ENCODE measurements at regions not wholly inside any gene's neighbourhood (a gene's known extent, or its start where the extent isn't known, plus 50 kb on each side); places are given as distances from the start of the nearest gene placed in this dataset.

GRCh38 chr14:37974421-37974820 lies 233.3 kb upstream of the SSTR1 start:
- Histone ChIP-seq H3K4me3 (ENCODE audit: low read depth in 1 of 2, low read length in 2 of 2) (no peak overlapping the region), H3K4me1 (ENCODE audit: control insufficient read depth in 1 of 2, insufficient read depth in 2 of 2, low read length in 2 of 2) (peaks cover 0 to 5% of the 10 kb centered on the region in 2 donors), H3K27me3 (ENCODE audit: low read depth, low read length) (no peaks in the 10 kb centered on the region), H3K9me3 (ENCODE audit: control insufficient read depth in 1 of 2, low read length in 2 of 2) (no peaks in the 10 kb centered on the region), H3K27ac (ENCODE audit: low read length) (no peak overlapping the region), H3K36me3 (ENCODE audit: control insufficient read depth in 1 of 2, insufficient read depth in 2 of 2, low read length in 2 of 2) (no peaks in the 10 kb centered on the region)

DNA sequence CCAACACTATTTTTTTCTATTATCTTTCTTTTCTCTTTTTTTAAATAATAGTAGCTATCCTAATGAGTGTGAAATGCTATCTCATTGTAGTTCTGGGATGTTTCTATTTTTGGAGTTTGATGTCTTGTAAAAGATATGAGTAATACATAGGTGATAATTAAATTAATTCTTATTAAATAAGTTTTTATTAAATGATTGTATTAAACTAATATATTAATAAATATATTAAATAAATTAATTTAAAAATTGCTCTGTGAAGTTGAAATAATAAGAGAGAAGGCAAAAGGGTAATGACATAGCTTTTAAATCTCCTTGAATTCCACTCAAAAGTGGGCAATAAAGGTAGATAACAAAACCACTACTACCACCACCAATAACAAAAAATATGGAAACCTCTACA lies 230.2 kb upstream of the SSTR1 start:
- H3K27ac ChIP-seq (ENCODE audit: low read length), result no peak overlapping the region
- H3K27me3 ChIP-seq (ENCODE audit: low read depth, low read length), result no peaks in the 10 kb centered on the region
- no peaks in the 10 kb centered on the region for H3K36me3 ChIP-seq (ENCODE audit: control insufficient read depth in 1 of 2, insufficient read depth in 2 of 2, low read length in 2 of 2)
- H3K4me1 ChIP-seq (ENCODE audit: control insufficient read depth in 1 of 2, insufficient read depth in 2 of 2, low read length in 2 of 2), result no peaks in the 10 kb centered on the region
- no peak overlapping the region for H3K4me3 ChIP-seq (ENCODE audit: low read depth in 1 of 2, low read length in 2 of 2)
- H3K9me3 ChIP-seq (ENCODE audit: control insufficient read depth in 1 of 2, low read length in 2 of 2), result peaks cover 0 to 3% of the 10 kb centered on the region in 2 donors

- H3K27me3 ChIP-seq (ENCODE audit: low read depth, low read length), result no peaks in the 10 kb centered on the region
- no peaks in the 10 kb centered on the region for H3K9me3 ChIP-seq (ENCODE audit: control insufficient read depth in 1 of 2, low read length in 2 of 2)
- no peaks in the 10 kb centered on the region for H3K4me1 ChIP-seq (ENCODE audit: control insufficient read depth in 1 of 2, insufficient read depth in 2 of 2, low read length in 2 of 2)
- H3K27ac ChIP-seq (ENCODE audit: low read length), result no peak overlapping the region
- no peak overlapping the region for H3K4me3 ChIP-seq (ENCODE audit: low read depth in 1 of 2, low read length in 2 of 2)
- no peaks in the 10 kb centered on the region for H3K36me3 ChIP-seq (ENCODE audit: control insufficient read depth in 1 of 2, insufficient read depth in 2 of 2, low read length in 2 of 2)
Measured at GRCh38 chr14:37985826-37986470, 221.8 kb upstream of the SSTR1 start.

- Histone ChIP-seq H3K4me1 (ENCODE audit: control insufficient read depth in 1 of 2, insufficient read depth in 2 of 2, low read length in 2 of 2) (no peaks in the 10 kb centered on the region), H3K36me3 (ENCODE audit: control insufficient read depth in 1 of 2, insufficient read depth in 2 of 2, low read length in 2 of 2) (no peaks in the 10 kb centered on the region), H3K4me3 (ENCODE audit: low read depth in 1 of 2, low read length in 2 of 2) (no peak overlapping the region), H3K27ac (ENCODE audit: low read length) (no peak overlapping the region), H3K27me3 (ENCODE audit: low read depth, low read length) (no peaks in the 10 kb centered on the region), H3K9me3 (ENCODE audit: control insufficient read depth in 1 of 2, low read length in 2 of 2) (no peaks in the 10 kb centered on the region)
Measured at GRCh38 chr14:37988472-37988871, 219.2 kb upstream of the SSTR1 start.

DNA sequence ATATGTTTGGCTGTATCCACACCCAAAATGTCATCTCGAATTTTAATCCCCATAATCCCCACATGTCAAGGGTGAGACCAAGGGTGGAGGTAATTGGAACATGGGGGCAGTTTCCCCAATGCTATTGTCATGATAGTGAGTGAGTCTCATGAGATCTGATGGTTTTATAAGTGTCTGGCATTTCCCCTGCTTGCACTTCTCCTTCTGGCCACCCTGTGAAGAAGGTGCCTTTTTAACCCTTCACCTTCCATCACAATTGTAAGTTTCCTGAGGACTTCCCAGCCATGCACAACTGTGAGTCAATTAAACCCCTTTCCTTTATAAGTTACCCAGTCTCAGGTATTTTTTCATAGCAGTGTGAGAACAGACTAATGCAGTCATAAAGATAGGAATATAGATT lies 216.7 kb upstream of the SSTR1 start:
- Histone ChIP-seq H3K27me3 (ENCODE audit: low read depth, low read length) (no peaks in the 10 kb centered on the region), H3K36me3 (ENCODE audit: control insufficient read depth in 1 of 2, insufficient read depth in 2 of 2, low read length in 2 of 2) (no peaks in the 10 kb centered on the region), H3K4me1 (ENCODE audit: control insufficient read depth in 1 of 2, insufficient read depth in 2 of 2, low read length in 2 of 2) (no peaks in the 10 kb centered on the region), H3K9me3 (ENCODE audit: control insufficient read depth in 1 of 2, low read length in 2 of 2) (no peaks in the 10 kb centered on the region), H3K27ac (ENCODE audit: low read length) (no peak overlapping the region), H3K4me3 (ENCODE audit: low read depth in 1 of 2, low read length in 2 of 2) (no peak overlapping the region)

GRCh38 chr14:37992499-37992898 lies 215.2 kb upstream of the SSTR1 start:
- no peaks in the 10 kb centered on the region for H3K9me3 ChIP-seq (ENCODE audit: control insufficient read depth in 1 of 2, low read length in 2 of 2)
- H3K36me3 ChIP-seq (ENCODE audit: control insufficient read depth in 1 of 2, insufficient read depth in 2 of 2, low read length in 2 of 2), result no peaks in the 10 kb centered on the region
- no peak overlapping the region for H3K27ac ChIP-seq (ENCODE audit: low read length)
- H3K27me3 ChIP-seq (ENCODE audit: low read depth, low read length), result no peaks in the 10 kb centered on the region
- H3K4me1 ChIP-seq (ENCODE audit: control insufficient read depth in 1 of 2, insufficient read depth in 2 of 2, low read length in 2 of 2), result no peaks in the 10 kb centered on the region
- H3K4me3 ChIP-seq (ENCODE audit: low read depth in 1 of 2, low read length in 2 of 2), result no peak overlapping the region

GRCh38 chr14:37994846-37995372 lies 212.8 kb upstream of the SSTR1 start:
- Histone ChIP-seq H3K27me3 (ENCODE audit: low read depth, low read length) (no peaks in the 10 kb centered on the region), H3K4me3 (ENCODE audit: low read depth in 1 of 2, low read length in 2 of 2) (no peak overlapping the region), H3K9me3 (ENCODE audit: control insufficient read depth in 1 of 2, low read length in 2 of 2) (no peaks in the 10 kb centered on the region), H3K27ac (ENCODE audit: low read length) (no peak overlapping the region), H3K36me3 (ENCODE audit: control insufficient read depth in 1 of 2, insufficient read depth in 2 of 2, low read length in 2 of 2) (no peaks in the 10 kb centered on the region), H3K4me1 (ENCODE audit: control insufficient read depth in 1 of 2, insufficient read depth in 2 of 2, low read length in 2 of 2) (no peaks in the 10 kb centered on the region)

DNA sequence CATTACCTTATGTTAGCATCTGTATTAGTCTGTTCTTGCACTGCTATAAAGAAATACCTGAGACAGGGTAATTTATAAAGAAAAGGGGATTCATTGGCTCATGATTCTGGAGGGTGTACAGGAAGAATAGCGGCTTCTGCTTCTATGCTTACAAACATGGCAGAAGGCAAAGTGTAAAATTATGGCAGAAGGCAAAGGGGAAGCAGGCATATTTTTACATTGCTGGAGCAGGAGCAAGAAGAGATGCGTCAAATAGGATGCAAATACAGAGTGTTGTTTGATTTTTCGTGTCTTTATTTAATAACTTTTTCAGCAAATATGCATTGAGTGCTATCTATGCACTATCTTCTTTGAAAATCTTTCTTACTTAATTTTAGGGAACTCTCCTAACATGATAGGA lies 210.7 kb upstream of the SSTR1 start:
- H3K36me3 ChIP-seq (ENCODE audit: control insufficient read depth in 1 of 2, insufficient read depth in 2 of 2, low read length in 2 of 2), result no peaks in the 10 kb centered on the region
- H3K9me3 ChIP-seq (ENCODE audit: control insufficient read depth in 1 of 2, low read length in 2 of 2), result no peaks in the 10 kb centered on the region
- H3K27ac ChIP-seq (ENCODE audit: low read length), result no peak overlapping the region
- no peak overlapping the region for H3K4me3 ChIP-seq (ENCODE audit: low read depth in 1 of 2, low read length in 2 of 2)
- H3K27me3 ChIP-seq (ENCODE audit: low read depth, low read length), result no peaks in the 10 kb centered on the region
- H3K4me1 ChIP-seq (ENCODE audit: control insufficient read depth in 1 of 2, insufficient read depth in 2 of 2, low read length in 2 of 2), result no peaks in the 10 kb centered on the region

DNA sequence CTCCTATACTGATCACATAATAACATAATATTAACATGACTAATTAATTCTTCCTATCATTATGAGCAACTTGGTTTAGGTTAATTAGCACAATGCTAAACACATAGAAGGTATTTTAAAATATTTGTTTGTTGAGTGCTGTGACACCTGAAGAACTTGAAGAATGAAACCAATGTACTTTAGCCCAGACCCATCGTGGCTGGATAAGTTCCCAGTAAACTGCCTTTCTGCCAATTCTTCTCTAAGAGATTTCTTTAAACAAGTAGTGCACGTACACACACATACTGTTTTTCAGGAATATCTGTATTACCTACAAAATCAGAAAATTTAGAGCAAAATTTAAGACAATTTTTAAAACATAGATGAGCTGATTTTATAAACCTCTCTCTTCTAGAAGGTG lies 207.4 kb upstream of the SSTR1 start:
- no peaks in the 10 kb centered on the region for H3K4me1 ChIP-seq (ENCODE audit: control insufficient read depth in 1 of 2, insufficient read depth in 2 of 2, low read length in 2 of 2)
- H3K27ac ChIP-seq (ENCODE audit: low read length), result no peak overlapping the region
- H3K9me3 ChIP-seq (ENCODE audit: control insufficient read depth in 1 of 2, low read length in 2 of 2), result no peaks in the 10 kb centered on the region
- H3K36me3 ChIP-seq (ENCODE audit: control insufficient read depth in 1 of 2, insufficient read depth in 2 of 2, low read length in 2 of 2), result no peaks in the 10 kb centered on the region
- H3K4me3 ChIP-seq (ENCODE audit: low read depth in 1 of 2, low read length in 2 of 2), result no peak overlapping the region
- H3K27me3 ChIP-seq (ENCODE audit: low read depth, low read length), result no peaks in the 10 kb centered on the region

DNA sequence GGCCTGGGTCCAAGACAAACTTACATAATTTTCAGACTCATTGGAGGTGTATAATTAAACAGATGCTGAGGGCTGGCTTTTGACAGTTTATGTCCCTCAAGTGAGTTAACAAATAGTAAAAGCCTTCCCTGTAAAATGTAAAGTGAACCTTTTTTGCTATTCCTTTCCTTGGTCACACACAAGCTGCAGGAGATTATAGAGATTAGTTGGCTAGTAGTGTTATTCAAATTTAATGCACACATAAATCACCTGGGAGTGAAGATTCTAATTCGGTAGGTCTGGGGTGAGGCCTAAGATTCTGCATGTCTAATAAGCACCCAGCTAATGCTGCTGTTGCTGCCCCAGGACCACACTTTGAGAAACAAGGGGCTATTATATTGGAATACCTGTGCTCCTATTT lies 206.2 kb upstream of the SSTR1 start:
- Histone ChIP-seq H3K27me3 (ENCODE audit: low read depth, low read length) (no peaks in the 10 kb centered on the region), H3K27ac (ENCODE audit: low read length) (no peak overlapping the region), H3K4me1 (ENCODE audit: control insufficient read depth in 1 of 2, insufficient read depth in 2 of 2, low read length in 2 of 2) (no peaks in the 10 kb centered on the region), H3K9me3 (ENCODE audit: control insufficient read depth in 1 of 2, low read length in 2 of 2) (no peaks in the 10 kb centered on the region), H3K4me3 (ENCODE audit: low read depth in 1 of 2, low read length in 2 of 2) (no peak overlapping the region), H3K36me3 (ENCODE audit: control insufficient read depth in 1 of 2, insufficient read depth in 2 of 2, low read length in 2 of 2) (no peaks in the 10 kb centered on the region)

DNA sequence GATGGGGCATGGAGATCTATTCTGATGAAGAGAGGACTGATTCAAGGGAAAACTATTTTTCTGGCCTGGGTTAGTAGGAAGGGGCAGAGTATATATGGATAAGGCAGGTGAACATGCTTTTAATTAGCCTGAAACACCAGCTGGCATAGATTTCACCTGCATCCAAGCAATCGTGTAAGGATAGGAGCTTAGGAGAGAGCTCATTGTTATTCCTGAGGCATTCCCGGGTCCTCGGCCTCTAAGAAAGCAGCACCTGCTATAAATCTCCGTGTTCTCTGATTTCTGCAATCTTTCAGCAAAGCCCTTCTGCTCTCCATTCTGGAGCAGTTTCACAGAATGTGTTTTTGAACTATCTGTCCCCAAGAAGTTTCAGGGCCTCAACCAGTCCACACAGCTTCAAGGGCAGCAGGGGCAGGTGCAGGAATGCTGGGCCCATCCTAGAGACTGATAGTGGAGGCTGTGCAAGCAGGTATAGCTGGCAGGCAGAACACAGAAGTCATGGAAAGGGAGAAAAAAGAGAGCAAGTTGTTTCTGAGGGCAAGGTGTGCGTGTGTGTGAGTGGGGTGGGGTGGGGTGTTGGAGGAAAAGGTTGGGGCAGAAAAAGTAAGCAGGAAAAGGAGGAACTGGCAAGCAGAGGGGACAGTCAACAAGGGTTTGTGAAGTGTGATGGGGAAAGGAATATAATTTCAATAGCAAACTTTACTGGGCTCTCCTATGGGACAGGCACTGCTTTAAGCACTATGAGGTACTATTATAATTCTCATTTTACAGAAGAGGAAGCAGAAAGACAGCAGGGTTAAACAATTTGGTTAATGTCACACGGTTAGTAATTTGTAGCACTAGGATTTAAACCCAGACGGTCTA lies 203.7 kb upstream of the SSTR1 start:
- H3K36me3 ChIP-seq (ENCODE audit: control insufficient read depth in 1 of 2, insufficient read depth in 2 of 2, low read length in 2 of 2), result no peaks in the 10 kb centered on the region
- H3K27ac ChIP-seq (ENCODE audit: low read length), result no peak overlapping the region
- no peaks in the 10 kb centered on the region for H3K9me3 ChIP-seq (ENCODE audit: control insufficient read depth in 1 of 2, low read length in 2 of 2)
- H3K4me3 ChIP-seq (ENCODE audit: low read depth in 1 of 2, low read length in 2 of 2), result no peak overlapping the region
- no peaks in the 10 kb centered on the region for H3K27me3 ChIP-seq (ENCODE audit: low read depth, low read length)
- no peaks in the 10 kb centered on the region for H3K4me1 ChIP-seq (ENCODE audit: control insufficient read depth in 1 of 2, insufficient read depth in 2 of 2, low read length in 2 of 2)

- Histone ChIP-seq H3K4me3 (ENCODE audit: low read depth in 1 of 2, low read length in 2 of 2) (no peak overlapping the region), H3K9me3 (ENCODE audit: control insufficient read depth in 1 of 2, low read length in 2 of 2) (no peaks in the 10 kb centered on the region), H3K4me1 (ENCODE audit: control insufficient read depth in 1 of 2, insufficient read depth in 2 of 2, low read length in 2 of 2) (no peaks in the 10 kb centered on the region), H3K36me3 (ENCODE audit: control insufficient read depth in 1 of 2, insufficient read depth in 2 of 2, low read length in 2 of 2) (no peaks in the 10 kb centered on the region), H3K27me3 (ENCODE audit: low read depth, low read length) (no peaks in the 10 kb centered on the region), H3K27ac (ENCODE audit: low read length) (no peak overlapping the region)
Measured at GRCh38 chr14:38004610-38004879, 203.2 kb upstream of the SSTR1 start.

All from muscle layer of duodenum (tissue), 2 donors.